Spinal cord (tissue), 9 donors: ENCODE measurements at regions not wholly inside any gene's neighbourhood (a gene's known extent, or its start where the extent isn't known, plus 50 kb on each side); places are given as distances from the start of the nearest gene placed in this dataset.

ENCODE experiments used
- DNase-seq, 6 donors: peaks; one replicate each; pipeline versions ENCODE4 v3.0.0 to v3.0.0-alpha.2; 2013 to 2015; ENCODE audit warnings: low spot score in 6 of 6, low read depth in 4 of 6
- H3K27ac ChIP-seq: one replicate; pipeline ENCODE4 v1.5.1; 2013; ENCODE audit warnings: low read depth, low read length, control low read depth
- H3K27me3 ChIP-seq: one replicate; pipeline ENCODE4 v1.6.1; 2013; ENCODE audit warnings: low read length; ENCODE audit not compliant: control insufficient read depth, insufficient read depth
- H3K36me3 ChIP-seq: one replicate; pipeline ENCODE4 v1.6.1; 2013; ENCODE audit warnings: low read length; ENCODE audit not compliant: control insufficient read depth, insufficient read depth
- H3K4me1 ChIP-seq: one replicate; pipeline ENCODE4 v1.6.1; 2013; ENCODE audit warnings: low read length; ENCODE audit not compliant: control insufficient read depth, insufficient read depth
- H3K4me3 ChIP-seq: one replicate; pipeline ENCODE4 v1.5.1; 2013; ENCODE audit warnings: low read depth, low read length, control low read depth
- H3K9me3 ChIP-seq: one replicate; pipeline ENCODE4 v1.6.1; 2013; ENCODE audit warnings: low read length; ENCODE audit not compliant: control insufficient read depth, insufficient read depth
- WGBS: methylation state at CpG from one replicate; pipeline ENCODE4 v1.1.5; 2013; ENCODE audit warnings: missing lambda C conversion rate; ENCODE audit not compliant: insufficient coverage; 5-methylcytosine and 5-hydroxymethylcytosine counted together
- donor health status: healthy.

DNA sequence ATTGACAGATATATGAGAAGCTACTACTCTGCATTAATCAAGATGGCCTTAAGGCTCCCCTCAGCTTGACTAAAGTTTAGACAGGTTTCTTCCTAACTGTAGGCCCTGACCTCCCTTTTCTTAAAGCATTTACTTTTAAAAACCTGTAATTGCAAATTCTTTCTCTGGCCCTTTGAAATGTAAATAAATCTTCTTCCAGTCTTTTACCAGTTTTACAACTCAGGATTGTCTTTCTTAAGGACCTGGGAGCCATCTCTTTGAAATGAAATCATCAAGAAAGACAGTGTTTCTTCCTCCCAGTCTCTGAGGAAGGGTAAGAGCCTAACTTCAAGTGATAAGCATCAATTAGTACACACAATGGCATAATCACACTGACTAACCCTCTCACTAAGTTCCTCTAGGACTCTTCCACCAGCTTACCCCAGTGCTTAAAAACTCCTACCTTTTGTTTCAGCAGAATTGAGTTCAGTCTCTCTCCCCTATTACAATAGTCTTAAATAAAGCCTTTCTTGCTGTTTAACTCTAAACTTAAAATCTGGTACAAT, 58.7 kb upstream of the CDH20 start:
- Histone ChIP-seq H3K9me3 (no peaks in the 10 kb centered on the region), H3K4me1 (no peaks in the 10 kb centered on the region), H3K4me3 (no peak overlapping the region), H3K27me3 (no peaks in the 10 kb centered on the region), H3K36me3 (no peaks in the 10 kb centered on the region), H3K27ac (no peak overlapping the region)
- no peak for DNase-seq

DNA sequence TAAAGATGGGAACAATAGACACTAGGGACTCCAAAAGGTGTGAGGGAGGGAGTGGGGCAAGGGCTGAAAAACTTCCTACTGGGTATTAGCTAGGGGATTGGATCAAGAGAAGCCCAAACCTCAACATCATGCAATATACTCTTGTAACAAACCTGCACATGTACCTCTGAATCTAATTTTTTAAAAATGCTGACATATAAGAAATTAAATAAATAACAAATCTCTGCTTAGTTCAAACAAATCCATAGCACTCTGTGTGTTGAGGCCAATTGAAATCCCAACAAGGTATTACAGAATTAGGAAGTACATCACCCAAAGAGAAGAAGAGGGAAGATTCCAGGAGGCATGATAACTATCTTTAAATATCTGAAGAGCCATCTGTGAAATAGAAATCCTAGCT, 55.4 kb upstream of the CDH20 start:
- Histone ChIP-seq H3K4me1 (no peaks in the 10 kb centered on the region), H3K4me3 (no peak overlapping the region), H3K9me3 (peaks cover 3% of the 10 kb centered on the region), H3K27ac (no peak overlapping the region), H3K36me3 (no peaks in the 10 kb centered on the region), H3K27me3 (no peaks in the 10 kb centered on the region)
- DNase-seq, result no peak

DNA sequence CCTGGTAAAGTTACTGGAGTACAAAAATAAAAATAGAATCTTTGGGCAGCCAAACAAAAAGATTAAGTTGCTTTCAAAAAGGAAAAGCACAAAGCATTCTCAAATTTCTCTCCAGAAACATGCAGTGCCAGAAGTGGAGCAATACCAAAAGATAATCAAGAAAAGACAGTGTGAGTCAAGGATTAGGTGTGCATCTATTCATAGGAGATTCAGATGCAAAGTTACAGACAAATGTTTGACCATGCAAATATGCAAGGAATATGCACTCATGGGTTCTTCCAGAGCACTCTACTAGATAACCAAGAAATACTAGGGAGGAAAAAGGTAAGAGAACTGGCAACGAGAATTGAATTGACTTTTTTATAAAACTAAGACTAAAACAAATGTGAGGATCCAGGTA, 51.8 kb upstream of the CDH20 start:
- no peak for DNase-seq
- H3K4me3 ChIP-seq, result no peak overlapping the region
- peaks cover 3% of the 10 kb centered on the region for H3K9me3 ChIP-seq
- no CpG with 5 or more reads among the region's 1 CpG for WGBS
- H3K36me3 ChIP-seq, result no peaks in the 10 kb centered on the region
- no peaks in the 10 kb centered on the region for H3K27me3 ChIP-seq
- no peaks in the 10 kb centered on the region for H3K4me1 ChIP-seq
- H3K27ac ChIP-seq, result no peak overlapping the region

DNA sequence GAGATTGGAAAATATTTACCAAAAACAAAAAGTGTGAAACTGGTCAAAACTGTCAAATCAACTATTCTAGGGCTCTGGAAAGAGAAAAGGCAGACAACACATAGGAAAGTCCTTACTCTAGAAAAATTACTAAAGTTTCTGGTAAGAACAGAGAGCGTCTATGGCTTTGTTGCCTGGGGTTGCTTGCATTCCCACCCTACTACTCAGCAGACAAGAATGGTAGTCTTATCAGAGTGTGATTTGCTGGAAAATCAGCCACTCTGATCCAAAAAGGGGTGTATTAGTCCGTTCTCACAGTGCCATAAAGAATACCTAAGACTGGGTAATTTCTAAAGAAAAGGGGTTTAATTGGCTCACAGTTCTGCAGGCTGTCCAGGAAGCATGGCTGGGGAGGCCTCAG, 50.3 kb upstream of the CDH20 start:
- no CpG with 5 or more reads among the region's 2 CpGs for WGBS

More for the DNA sequence above, 50.3 kb upstream of the CDH20 start:
- H3K36me3 ChIP-seq, result no peaks in the 10 kb centered on the region
- no peak overlapping the region for H3K27ac ChIP-seq
- peaks cover 3% of the 10 kb centered on the region for H3K9me3 ChIP-seq
- H3K4me3 ChIP-seq, result no peak overlapping the region
- DNase-seq, result no peak
- H3K4me1 ChIP-seq, result no peaks in the 10 kb centered on the region
- no peaks in the 10 kb centered on the region for H3K27me3 ChIP-seq
